Esophagus muscularis mucosa (tissue), 2 donors: ENCODE measurements at regions not wholly inside any gene's neighbourhood (a gene's known extent, or its start where the extent isn't known, plus 50 kb on each side); places are given as distances from the start of the nearest gene placed in this dataset.

ENCODE experiments used
- POLR2A ChIP-seq: fragments of 450-650 bp; IDR thresholded peaks from one replicate; pipeline ENCODE4 v1.6.1; 2017; ENCODE audit warnings: antibody characterized with exemption, moderate library complexity, mild to moderate bottlenecking, low read depth
- POLR2AphosphoS5 ChIP-seq, 2 donors: sonication (generic); formaldehyde crosslinking; IDR thresholded peaks; one replicate each; pipeline ENCODE4 v1.6.1; 2017; ENCODE audit warnings: antibody characterized with exemption in 2 of 2

GRCh38 chr7:17185690-17186070, 112.8 kb upstream of the AHR start:
- no peak for TF ChIP-seq POLR2AphosphoS5 (IDR thresholded peaks at IDR 0.05)
- no peak for TF ChIP-seq POLR2A
